Stimulated activated CD4-positive, alpha-beta T cell treated with anti-CD3 and anti-CD28 coated beads, Interleukin-4, amount 100 ng/mL, for 1 hour (primary cell): ENCODE measurements at regions not wholly inside any gene's neighbourhood (a gene's known extent, or its start where the extent isn't known, plus 50 kb on each side); places are given as distances from the start of the nearest gene placed in this dataset.

Experiments used
- DNase-seq: peaks from one replicate; pipeline ENCODE4 v3.0.0-alpha.2; 2020

DNA sequence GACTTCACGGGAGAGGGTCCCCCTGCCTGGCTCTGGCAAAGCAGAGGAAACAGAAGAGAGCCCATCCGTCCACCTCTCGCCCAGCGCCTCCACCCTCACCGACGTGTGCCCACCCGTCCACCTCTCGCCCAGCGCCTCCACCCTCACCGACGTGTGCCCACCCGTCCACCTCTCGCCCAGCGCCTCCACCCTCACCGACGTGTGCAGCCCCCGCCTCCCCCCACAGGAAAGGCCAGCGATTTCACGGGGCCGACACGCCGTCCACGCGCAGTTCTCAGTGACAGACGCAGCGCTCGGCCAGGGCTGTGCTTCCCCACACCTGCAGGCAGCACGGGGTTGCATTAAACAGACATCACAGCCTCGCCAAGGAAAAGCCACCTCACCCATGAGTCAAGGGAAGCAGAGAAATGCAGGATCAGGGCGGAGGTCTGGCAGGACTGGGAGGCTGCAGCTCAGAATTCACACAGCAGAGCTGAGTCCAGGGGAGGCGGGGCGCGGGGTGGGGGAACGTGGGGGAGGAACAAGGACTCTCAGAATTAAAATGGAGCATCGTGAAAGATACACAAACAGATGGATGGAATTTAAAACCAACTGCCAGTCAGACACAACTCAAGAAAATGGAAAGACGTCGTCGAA lies 377.7 kb downstream of the BRD1 start:
- DNase-seq: no peak

DNA sequence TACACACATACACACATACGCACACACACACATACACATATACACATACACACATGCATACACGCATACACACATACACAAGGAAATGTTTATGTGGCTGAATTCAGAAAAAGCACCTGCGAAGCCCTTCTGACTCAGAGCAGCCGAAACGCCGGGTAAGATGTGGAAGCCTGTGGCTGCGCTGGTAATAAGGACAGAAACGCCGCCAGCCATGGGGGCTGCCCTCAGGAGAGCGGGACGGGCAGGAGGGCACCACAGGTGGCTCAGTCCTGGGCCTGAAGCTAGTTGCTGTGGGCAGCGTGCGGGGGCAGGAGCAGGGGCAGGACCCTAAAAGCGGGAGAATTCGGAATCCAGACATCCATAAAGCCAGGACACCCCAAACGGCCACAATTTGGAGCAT lies 378.3 kb downstream of the BRD1 start:
- DNase-seq: no peak

DNA sequence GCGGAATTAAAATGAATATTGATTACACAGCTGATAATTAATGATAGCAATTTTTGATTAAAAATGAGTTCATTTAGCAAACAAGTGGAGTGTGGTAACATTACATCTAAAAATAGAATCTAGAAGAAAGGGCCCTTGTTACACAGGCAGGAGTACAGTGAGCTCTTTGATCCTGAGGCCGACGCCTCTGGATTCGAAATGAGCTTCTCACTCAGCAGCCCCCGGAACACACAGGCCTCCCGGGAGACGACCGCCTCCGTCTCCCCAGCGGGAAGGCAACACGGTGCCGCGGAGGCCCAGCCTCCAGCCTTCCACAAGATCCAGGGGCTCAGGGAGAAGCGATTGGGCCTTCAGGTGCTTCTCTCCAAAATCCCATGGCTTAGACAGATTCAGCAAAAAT lies 379.1 kb downstream of the BRD1 start:
- no peak for DNase-seq

- no peak for DNase-seq
Observed at GRCh38 chr22:49447837-49448236, 379.8 kb downstream of the BRD1 start.

- DNase-seq: peak; percentile 29
Observed at GRCh38 chr22:49446759-49447710, 380.6 kb downstream of the BRD1 start.

GRCh38 chr22:49446145-49446758 lies 381.4 kb downstream of the BRD1 start:
- no peak for DNase-seq

- DNase-seq: no peak
Observed at GRCh38 chr22:49444781-49445180, 382.9 kb downstream of the BRD1 start.

- DNase-seq: no peak
Observed at GRCh38 chr22:49440931-49441330, 386.7 kb downstream of the BRD1 start.

DNA sequence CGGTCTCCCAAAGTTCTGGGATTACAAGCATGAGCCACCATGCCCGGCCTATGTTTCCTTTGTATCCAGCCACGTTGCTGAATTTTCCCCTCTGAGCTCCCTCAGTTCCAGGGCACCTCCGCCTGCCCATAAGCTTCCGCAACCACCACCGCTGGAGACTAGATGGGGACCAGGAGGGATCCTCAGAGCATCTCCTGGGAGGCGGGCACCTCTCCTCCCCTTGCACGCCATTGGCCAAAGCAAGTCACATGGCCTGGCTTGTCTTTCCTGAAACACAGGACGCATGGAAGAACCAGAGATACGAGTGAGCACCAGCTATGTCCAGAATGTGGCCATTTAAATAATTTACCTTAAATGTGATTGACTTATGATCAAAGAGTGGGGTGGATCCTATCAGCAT lies 388.3 kb downstream of the BRD1 start:
- no peak for DNase-seq

GRCh38 chr22:49437956-49438355 lies 389.7 kb downstream of the BRD1 start:
- no peak for DNase-seq

DNA sequence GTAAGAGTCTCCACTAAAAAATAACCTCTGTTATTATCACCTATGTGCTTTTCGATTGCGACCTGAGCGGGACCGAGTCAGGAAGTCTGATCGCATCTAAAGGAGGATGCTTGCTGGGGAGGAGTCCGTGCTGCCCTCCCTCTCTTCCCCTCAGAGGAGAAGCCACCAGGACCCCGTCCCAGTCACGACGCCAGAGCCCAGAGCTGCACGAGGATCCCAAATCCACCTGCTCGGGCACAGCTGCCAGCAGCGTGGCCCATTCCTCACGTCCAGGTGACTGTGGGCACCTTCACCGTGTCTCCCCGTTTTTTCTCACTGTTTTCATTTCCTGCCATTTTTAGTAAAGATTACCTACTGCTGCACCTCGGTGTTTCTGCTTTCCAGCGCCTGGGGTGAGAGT lies 390.3 kb downstream of the BRD1 start:
- DNase-seq: no peak

- no peak for DNase-seq
Observed at GRCh38 chr22:49436056-49436455, 391.6 kb downstream of the BRD1 start.

- no peak for DNase-seq
Observed at GRCh38 chr22:49435596-49435995, 392.1 kb downstream of the BRD1 start.

DNA sequence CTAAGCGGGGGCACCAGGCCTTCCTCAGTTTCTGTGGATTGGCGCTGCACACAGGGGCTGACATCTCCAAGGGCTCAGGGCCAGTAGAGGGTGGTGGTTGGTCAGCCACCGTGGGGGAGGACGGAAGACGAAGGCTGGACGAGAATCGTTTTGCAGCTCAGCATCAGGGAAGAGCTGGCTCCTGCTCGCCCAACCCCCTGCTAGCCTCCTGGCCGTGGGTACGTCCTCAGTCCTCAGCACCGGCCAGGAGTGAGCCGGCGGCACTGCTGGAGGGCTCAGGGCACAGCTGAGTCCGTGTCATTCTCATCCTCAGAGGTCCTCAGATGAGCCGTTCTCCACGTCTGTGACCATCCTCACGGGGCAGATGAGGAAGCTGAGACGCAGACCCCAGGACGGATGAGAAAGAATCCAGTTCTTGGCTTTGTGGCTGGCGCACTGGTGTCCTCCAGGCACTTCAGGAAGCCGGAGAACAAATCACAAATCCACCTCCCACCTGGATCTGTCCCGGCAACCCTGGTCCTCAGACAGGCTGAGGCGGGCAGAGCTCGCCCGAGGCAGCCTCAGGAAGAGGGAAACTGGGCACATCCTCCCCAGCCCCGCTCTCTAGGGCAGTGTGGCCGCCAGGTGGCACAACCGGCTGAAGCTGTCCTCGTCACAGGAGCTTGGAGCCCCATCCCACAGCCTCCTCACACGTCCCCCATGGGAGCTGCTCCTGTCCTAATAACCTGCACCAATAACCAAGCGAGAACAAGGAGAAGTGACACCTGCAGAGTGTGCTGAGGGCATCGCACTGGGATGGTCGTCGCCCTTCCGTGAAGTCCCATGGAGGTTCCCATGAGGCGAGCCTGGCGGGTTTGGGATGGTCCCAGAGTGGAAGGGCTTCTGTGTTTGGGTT lies 393.7 kb downstream of the BRD1 start:
- no peak for DNase-seq

GRCh38 chr22:49432897-49433443 lies 394.7 kb downstream of the BRD1 start:
- DNase-seq: no peak

DNA sequence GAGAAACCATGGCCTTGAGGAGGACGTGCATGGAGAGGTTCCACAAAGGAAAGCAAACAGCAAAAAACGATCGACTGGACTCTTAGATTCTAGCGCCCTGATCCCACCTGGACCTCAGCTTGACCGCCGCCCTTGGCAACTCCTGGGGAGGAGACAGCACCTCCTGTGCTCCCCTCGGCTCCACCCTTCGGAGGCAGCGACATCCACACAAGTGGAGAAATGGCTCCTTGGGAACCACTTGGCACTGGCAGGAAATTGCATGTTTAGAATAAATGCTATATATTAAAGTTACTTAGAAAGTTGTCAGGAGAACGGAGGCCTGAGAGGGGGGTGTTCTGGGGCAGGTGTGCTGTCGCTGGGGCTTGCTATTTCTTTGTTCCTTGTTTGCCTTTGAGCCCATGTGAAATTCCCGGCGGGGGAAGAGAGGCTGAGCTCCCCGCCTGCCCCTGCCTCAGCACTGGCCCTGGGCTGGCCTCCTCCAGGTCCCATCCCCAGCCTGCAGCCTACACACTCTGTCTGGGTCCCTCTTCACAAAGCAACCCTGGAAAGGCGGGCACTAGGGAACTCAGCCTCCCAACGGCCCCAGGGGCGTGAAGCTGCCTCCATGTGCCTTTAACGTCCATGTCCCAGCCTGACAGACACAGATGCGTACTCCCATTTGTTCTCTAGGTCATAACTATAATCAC lies 395.3 kb downstream of the BRD1 start:
- DNase-seq: no peak

DNA sequence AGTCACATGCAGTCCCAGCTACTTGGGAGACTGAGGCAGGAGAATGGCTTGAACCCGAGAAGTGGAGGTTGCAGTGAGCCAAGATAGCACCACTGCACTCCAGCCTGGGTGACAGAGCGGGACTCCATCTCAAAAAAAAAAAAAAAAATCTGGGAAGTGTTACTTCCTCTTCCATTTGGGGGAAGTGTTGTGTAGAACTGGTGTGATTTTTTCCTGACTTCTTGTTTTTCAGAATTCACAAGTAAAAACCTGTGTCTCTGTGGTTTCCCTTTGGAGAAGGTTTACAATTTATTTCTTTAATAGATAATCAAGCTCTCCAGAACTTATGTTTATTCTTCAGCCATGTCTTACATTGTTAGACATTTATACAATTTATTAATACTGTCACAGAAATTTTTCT lies 396.1 kb downstream of the BRD1 start:
- DNase-seq: no peak

GRCh38 chr22:49429066-49429465 lies 398.6 kb downstream of the BRD1 start:
- DNase-seq: no peak

- DNase-seq: no peak
Observed at GRCh38 chr22:49427941-49428340, 399.7 kb downstream of the BRD1 start.

- DNase-seq: no peak
Observed at GRCh38 chr22:49427341-49427740, 400.3 kb downstream of the BRD1 start.

GRCh38 chr22:49426618-49427266 lies 400.9 kb downstream of the BRD1 start:
- no peak for DNase-seq
